SK-N-DZ (cell line): ENCODE measurements at regions not wholly inside any gene's neighbourhood (a gene's known extent, or its start where the extent isn't known, plus 50 kb on each side); places are given as distances from the start of the nearest gene placed in this dataset.
A peak's percentile ranks its signal among the peaks of the same experiment; 100 is the strongest.
"Not testable (repeated sequence)": the region's sequence is repeated elsewhere in the genome, so short reads cannot be mapped to it uniquely, and the experiment has no call there.

Source experiments
- DNase-seq: peaks from one replicate; pipeline ENCODE4 v3.0.0-alpha.2; 2015; ENCODE audit warnings: low spot score

GRCh38 chr14:41295734-41296133 lies 310.9 kb upstream of the LRFN5 start:
- DNase-seq, result no peak

GRCh38 chr14:41289025-41289424 lies 317.7 kb upstream of the LRFN5 start:
- DNase-seq, result no peak

- peak; percentile 47 for DNase-seq
Observed at GRCh38 chr14:41285186-41285748, 321.4 kb upstream of the LRFN5 start.

- peak; percentile 5 for DNase-seq
Observed at GRCh38 chr14:41280745-41281144, 325.9 kb upstream of the LRFN5 start.

- DNase-seq, result no peak
Observed at GRCh38 chr14:41277450-41277849, 329.2 kb upstream of the LRFN5 start.

- no peak for DNase-seq
Observed at GRCh38 chr14:41257476-41257875, 349.2 kb upstream of the LRFN5 start.

GRCh38 chr14:41235466-41235865 lies 371.2 kb upstream of the LRFN5 start:
- no peak for DNase-seq

- DNase-seq, result no peak
Observed at GRCh38 chr14:41230683-41231082, 376.0 kb upstream of the LRFN5 start.

- DNase-seq, result no peak
Observed at GRCh38 chr14:41229824-41230223, 376.9 kb upstream of the LRFN5 start.

GRCh38 chr14:41225433-41225832 lies 381.2 kb upstream of the LRFN5 start:
- no peak for DNase-seq

- no peak for DNase-seq
Observed at GRCh38 chr14:41222581-41222980, 384.1 kb upstream of the LRFN5 start.

- not testable (repeated sequence) for DNase-seq
Observed at GRCh38 chr14:41214978-41215377, 391.7 kb upstream of the LRFN5 start.

GRCh38 chr14:41201696-41202095 lies 405.0 kb upstream of the LRFN5 start:
- no peak for DNase-seq

- DNase-seq, result no peak
Observed at GRCh38 chr14:41187868-41188267, 418.8 kb upstream of the LRFN5 start.

- no peak for DNase-seq
Observed at GRCh38 chr14:41171045-41171444, 435.6 kb upstream of the LRFN5 start.

GRCh38 chr14:41167040-41167439 lies 439.6 kb upstream of the LRFN5 start:
- no peak for DNase-seq

- no peak for DNase-seq
Observed at GRCh38 chr14:41154143-41154807, 452.4 kb upstream of the LRFN5 start.

- DNase-seq, result no peak
Observed at GRCh38 chr14:41146391-41146790, 460.3 kb upstream of the LRFN5 start.

- DNase-seq, result no peak
Observed at GRCh38 chr14:41144370-41144769, 462.3 kb upstream of the LRFN5 start.

- DNase-seq, result no peak
Observed at GRCh38 chr14:41137741-41138140, 468.9 kb upstream of the LRFN5 start.

- no peak for DNase-seq
Observed at GRCh38 chr14:41130274-41130673, 476.4 kb upstream of the LRFN5 start.

- no peak for DNase-seq
Observed at GRCh38 chr14:41120402-41120801, 486.3 kb upstream of the LRFN5 start.

GRCh38 chr14:41096131-41096530 lies 510.5 kb upstream of the LRFN5 start:
- DNase-seq, result no peak

- no peak for DNase-seq
Observed at GRCh38 chr14:41087056-41087455, 519.6 kb upstream of the LRFN5 start.
